ENCODE measurements at regions not wholly inside any gene's neighbourhood (a gene's known extent, or its start where the extent isn't known, plus 50 kb on each side); places are given as distances from the start of the nearest gene placed in this dataset.

GRCh38 chr15:92705764-92706163 is 50.2 kb upstream of the FAM174B start:
- Mint-ChIP-seq H3K27me3 (ENCODE audit: low read depth) (peaks cover 50% of the 10 kb centered on the region), H3K9me3 (no peaks in the 10 kb centered on the region)

GRCh38 chr15:92706201-92706600 is 50.6 kb upstream of the FAM174B start:
- DNase-seq (ENCODE audit: low spot score in 2 of 2, unreplicated experiment in 2 of 2) = no peak
- no peak for TF ChIP-seq CTCF (IDR thresholded peaks at IDR 0.05; ENCODE audit: unreplicated experiment)
- Mint-ChIP-seq H3K4me1 (peaks cover 18% of the 10 kb centered on the region), H3K27ac (no peak overlapping the region), H3K4me3 (no peak overlapping the region), H3K9me3 (no peaks in the 10 kb centered on the region), H3K27me3 (ENCODE audit: low read depth) (peaks cover 50% of the 10 kb centered on the region), H3K36me3 (no peaks in the 10 kb centered on the region)

More at GRCh38 chr15:92705764-92706163, 50.2 kb upstream of the FAM174B start:
- TF ChIP-seq CTCF (IDR thresholded peaks at IDR 0.05; ENCODE audit: unreplicated experiment) = no peak
- no peak overlapping the region for H3K4me3 Mint-ChIP-seq
- DNase-seq (ENCODE audit: low spot score in 2 of 2, unreplicated experiment in 2 of 2) = no peak
- H3K4me1 Mint-ChIP-seq = peaks cover 18% of the 10 kb centered on the region
- H3K36me3 Mint-ChIP-seq = no peaks in the 10 kb centered on the region
- no peak overlapping the region for H3K27ac Mint-ChIP-seq

- no peak for DNase-seq (ENCODE audit: low spot score in 2 of 2, unreplicated experiment in 2 of 2)
- TF ChIP-seq CTCF (IDR thresholded peaks at IDR 0.05; ENCODE audit: unreplicated experiment) = no peak
- H3K9me3 Mint-ChIP-seq = no peaks in the 10 kb centered on the region
- peaks cover 49% of the 10 kb centered on the region for H3K27me3 Mint-ChIP-seq (ENCODE audit: low read depth)
- H3K4me3 Mint-ChIP-seq = no peak overlapping the region
- H3K36me3 Mint-ChIP-seq = no peaks in the 10 kb centered on the region
- peaks cover 20% of the 10 kb centered on the region for H3K4me1 Mint-ChIP-seq
- no peak overlapping the region for H3K27ac Mint-ChIP-seq
These were observed 52.4 kb upstream of the FAM174B start for GRCh38 chr15:92707880-92708551.

GRCh38 chr15:92708635-92709034 is 53.1 kb upstream of the FAM174B start:
- Mint-ChIP-seq H3K27ac (no peak overlapping the region), H3K4me3 (no peak overlapping the region), H3K9me3 (no peaks in the 10 kb centered on the region), H3K27me3 (ENCODE audit: low read depth) (peaks cover 44% of the 10 kb centered on the region), H3K4me1 (peaks cover 23% of the 10 kb centered on the region), H3K36me3 (no peaks in the 10 kb centered on the region)
- TF ChIP-seq CTCF (IDR thresholded peaks at IDR 0.05; ENCODE audit: unreplicated experiment) = no peak
- DNase-seq (ENCODE audit: low spot score in 2 of 2, unreplicated experiment in 2 of 2) = no peak

DNA sequence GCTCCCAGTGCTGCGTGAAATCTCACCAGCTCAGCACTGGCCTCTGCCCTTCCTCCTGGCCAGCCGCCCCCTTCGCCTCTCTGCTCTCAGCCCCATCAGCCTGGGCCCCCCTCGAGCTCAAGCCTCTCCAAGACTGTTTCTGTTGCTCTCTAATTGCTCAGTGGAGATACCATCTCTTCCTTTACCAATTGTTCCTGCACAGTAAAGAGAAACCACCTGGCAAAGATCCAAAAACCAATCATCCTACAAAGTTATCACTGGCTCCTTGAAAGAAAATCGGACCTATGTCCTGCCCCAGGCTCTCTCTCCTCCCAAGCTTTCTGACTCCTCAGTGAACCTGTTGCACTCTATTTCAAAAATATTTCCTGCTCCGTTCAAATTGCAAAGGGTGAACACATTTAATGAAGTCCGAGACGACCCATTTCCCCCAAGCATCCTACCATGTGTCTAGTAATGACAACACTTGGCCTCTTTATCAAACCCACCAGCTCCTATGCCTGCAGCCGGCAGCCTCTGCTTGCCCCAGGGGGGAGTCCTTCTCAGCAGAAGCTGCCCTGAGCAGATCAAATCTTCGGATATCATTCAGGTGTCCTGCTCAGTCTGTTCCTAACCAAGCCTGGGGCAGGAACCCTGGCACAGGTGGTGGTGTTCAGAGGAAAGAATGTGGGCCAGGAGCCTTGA is 53.7 kb upstream of the FAM174B start:
- Mint-ChIP-seq H3K27me3 (ENCODE audit: low read depth) (peaks cover 38% of the 10 kb centered on the region), H3K27ac (no peak overlapping the region), H3K4me1 (peaks cover 25% of the 10 kb centered on the region), H3K36me3 (no peaks in the 10 kb centered on the region), H3K9me3 (no peaks in the 10 kb centered on the region), H3K4me3 (no peak overlapping the region)
- no peak for DNase-seq (ENCODE audit: low spot score in 2 of 2, unreplicated experiment in 2 of 2)
- no peak for TF ChIP-seq CTCF (IDR thresholded peaks at IDR 0.05; ENCODE audit: unreplicated experiment)

All from mesothelial cell of epicardium (in vitro differentiated cells).